OCI-LY7 (cell line): ENCODE measurements at regions not wholly inside any gene's neighbourhood (a gene's known extent, or its start where the extent isn't known, plus 50 kb on each side); places are given as distances from the start of the nearest gene placed in this dataset.
"Not testable (repeated sequence)": the region's sequence is repeated elsewhere in the genome, so short reads cannot be mapped to it uniquely, and the experiment has no call there.

Source experiments
- CTCF ChIP-seq: fragments of 200-600 bp; sonication (generic); conservative IDR thresholded peaks from 2 replicates; pipeline ENCODE4 v1.5.1; 2014; ENCODE audit warnings: mild to moderate bottlenecking, antibody characterized with exemption, low read length, moderate library complexity, mixed read lengths
- EZH2phosphoT487 ChIP-seq: fragments of 200-600 bp; sonication (generic); IDR thresholded peaks from 2 replicates; pipeline ENCODE4 v1.6.1; 2018; ENCODE audit warnings: low read depth, borderline replicate concordance, mild to moderate bottlenecking, mixed run types, antibody characterized with exemption, low read length, moderate library complexity, mixed read lengths

GRCh38 chr2:158867531-158868191 lies 72.5 kb downstream of the DAPL1 start:
- TF ChIP-seq CTCF, EZH2phosphoT487: not testable (repeated sequence)
